ENCODE measurements at regions not wholly inside any gene's neighbourhood (a gene's known extent, or its start where the extent isn't known, plus 50 kb on each side); places are given as distances from the start of the nearest gene placed in this dataset.

- no peak overlapping the region for H3K4me3 Mint-ChIP-seq
- no peak overlapping the region for H2AFZ ChIP-seq (ENCODE audit: insufficient read depth, low read depth, low read length, poor library complexity, severe bottlenecking)
Measured at GRCh38 chr7:49417034-49417433, 356.4 kb upstream of the VWC2 start.

GRCh38 chr7:49418963-49419362 is 354.5 kb upstream of the VWC2 start:
- peaks cover 0 to 3% (median 0%) of the 10 kb centered on the region in 7 donors for H3K9me3 Mint-ChIP-seq

More at GRCh38 chr7:49417034-49417433, 356.4 kb upstream of the VWC2 start:
- intact Hi-C loops (cut with micrococcal nuclease), result no loop called here
- peaks cover 0 to 3% (median 0%) of the 10 kb centered on the region in 7 donors for H3K9me3 Mint-ChIP-seq
- H3K36me3 Mint-ChIP-seq, result no peaks in the 10 kb centered on the region
- no peak overlapping the region for H3K9ac ChIP-seq (ENCODE audit: insufficient read depth, low read length, poor library complexity, severe bottlenecking)
- TF ChIP-seq CTCF (IDR thresholded peaks at IDR 0.05), result no peak
- no peak overlapping the region for H3K27ac ChIP-seq (ENCODE audit: low read depth in 1 of 2, low read length in 2 of 2)
- H3K79me2 ChIP-seq (ENCODE audit: insufficient read depth, low read length), result no peaks in the 10 kb centered on the region
- no peaks in the 10 kb centered on the region for H3K4me1 Mint-ChIP-seq
- no peaks in the 10 kb centered on the region for H3K27me3 ChIP-seq (ENCODE audit: control insufficient read depth in 2 of 2, insufficient read depth in 2 of 2, low read length in 2 of 2)
- no peaks in the 10 kb centered on the region for H4K20me1 ChIP-seq (ENCODE audit: insufficient read depth, low read length)
- H3K36me3 ChIP-seq (replicated peaks in 1 of 2; ENCODE audit: control insufficient read depth in 1 of 2, insufficient read depth in 2 of 2, low read length in 2 of 2), result no peaks in the 10 kb centered on the region
- no peak for DNase-seq
- peaks cover 0 to 2% (median 0%) of the 10 kb centered on the region in 3 donors for H3K27me3 Mint-ChIP-seq (ENCODE audit: low read depth in 3 of 3)
- no peak overlapping the region for H3K27ac Mint-ChIP-seq
- no peaks in the 10 kb centered on the region for H3K4me1 ChIP-seq (ENCODE audit: control insufficient read depth in 1 of 2, insufficient read depth in 2 of 2, low read length in 2 of 2)
- H3K4me3 ChIP-seq (replicated peaks in 1 of 3; ENCODE audit: low read depth in 2 of 3, low read length in 3 of 3), result no peak overlapping the region
- H3K9me3 ChIP-seq (replicated peaks in 1 of 2; ENCODE audit: control insufficient read depth in 1 of 2, insufficient read depth in 1 of 2, low read length in 2 of 2), result no peaks in the 10 kb centered on the region
- WGBS (ENCODE audit: insufficient coverage), result 45% methylated on average over 1 of the region's 2 CpGs
- no peak overlapping the region for H3K4me2 ChIP-seq (replicated peaks; ENCODE audit: extremely low read depth, low read length, poor library complexity, severe bottlenecking)

More at GRCh38 chr7:49418963-49419362, 354.5 kb upstream of the VWC2 start:
- H3K4me2 ChIP-seq (replicated peaks; ENCODE audit: extremely low read depth, low read length, poor library complexity, severe bottlenecking), result no peak overlapping the region
- intact Hi-C loops (cut with micrococcal nuclease), result no loop called here
- TF ChIP-seq CTCF (IDR thresholded peaks at IDR 0.05), result no peak
- Mint-ChIP-seq H3K4me1 (no peaks in the 10 kb centered on the region), H3K27me3 (ENCODE audit: low read depth in 3 of 3) (peaks cover 0 to 2% (median 0%) of the 10 kb centered on the region in 3 donors), H3K27ac (no peak overlapping the region), H3K36me3 (no peaks in the 10 kb centered on the region), H3K4me3 (no peak overlapping the region)
- no peak overlapping the region for H3K27ac ChIP-seq (ENCODE audit: low read depth in 1 of 2, low read length in 2 of 2)
- no peaks in the 10 kb centered on the region for H3K9me3 ChIP-seq (replicated peaks in 1 of 2; ENCODE audit: control insufficient read depth in 1 of 2, insufficient read depth in 1 of 2, low read length in 2 of 2)
- H3K4me3 ChIP-seq (replicated peaks in 1 of 3; ENCODE audit: low read depth in 2 of 3, low read length in 3 of 3), result no peak overlapping the region
- no peaks in the 10 kb centered on the region for H3K79me2 ChIP-seq (ENCODE audit: insufficient read depth, low read length)
- whole genome bisulfite sequencing (ENCODE audit: insufficient coverage), result no CpG with 5 or more reads among the region's 3 CpGs
- DNase-seq, result no peak
- no peak overlapping the region for H2AFZ ChIP-seq (ENCODE audit: insufficient read depth, low read depth, low read length, poor library complexity, severe bottlenecking)
- H3K9ac ChIP-seq (ENCODE audit: insufficient read depth, low read length, poor library complexity, severe bottlenecking), result no peak overlapping the region
- no peaks in the 10 kb centered on the region for H3K36me3 ChIP-seq (replicated peaks in 1 of 2; ENCODE audit: control insufficient read depth in 1 of 2, insufficient read depth in 2 of 2, low read length in 2 of 2)
- H3K27me3 ChIP-seq (ENCODE audit: control insufficient read depth in 2 of 2, insufficient read depth in 2 of 2, low read length in 2 of 2), result no peaks in the 10 kb centered on the region
- no peaks in the 10 kb centered on the region for H3K4me1 ChIP-seq (ENCODE audit: control insufficient read depth in 1 of 2, insufficient read depth in 2 of 2, low read length in 2 of 2)
- H4K20me1 ChIP-seq (ENCODE audit: insufficient read depth, low read length), result no peaks in the 10 kb centered on the region
